ENCODE measurements at regions not wholly inside any gene's neighbourhood (a gene's known extent, or its start where the extent isn't known, plus 50 kb on each side); places are given as distances from the start of the nearest gene placed in this dataset.
"Not testable (repeated sequence)": the region's sequence is repeated elsewhere in the genome, so short reads cannot be mapped to it uniquely, and the experiment has no call there.

- Histone ChIP-seq H3K27me3 (ENCODE audit: control insufficient read depth, insufficient read depth) (no peaks in the 10 kb centered on the region), H3K9me3 (ENCODE audit: control insufficient read depth, low read length) (no peaks in the 10 kb centered on the region), H3K27ac (ENCODE audit: low read length) (no peak overlapping the region), H3K4me3 (ENCODE audit: low read length) (no peak overlapping the region), H3K4me1 (ENCODE audit: control insufficient read depth, insufficient read depth, low read length) (no peaks in the 10 kb centered on the region)
- WGBS = 93% methylated on average over 2 of the region's 2 CpGs
- no peak for ATAC-seq
- intact Hi-C loops (cut with DNase I) = no loop called here
- DNase-seq = no peak
Measured at GRCh38 chr13:79621902-79622301, 140.9 kb downstream of the NDFIP2 start.

GRCh38 chr13:79621449-79621848 is 140.5 kb downstream of the NDFIP2 start:
- H3K27me3 ChIP-seq (ENCODE audit: control insufficient read depth, insufficient read depth) = no peaks in the 10 kb centered on the region
- no peaks in the 10 kb centered on the region for H3K4me1 ChIP-seq (ENCODE audit: control insufficient read depth, insufficient read depth, low read length)
- 90% methylated on average over 1 of the region's 1 CpG for WGBS
- DNase-seq (no peak), ATAC-seq (no peak)
- H3K27ac ChIP-seq (ENCODE audit: low read length) = no peak overlapping the region
- intact Hi-C loops (cut with DNase I) = no loop called here
- no peak overlapping the region for H3K4me3 ChIP-seq (ENCODE audit: low read length)
- no peaks in the 10 kb centered on the region for H3K9me3 ChIP-seq (ENCODE audit: control insufficient read depth, low read length)

GRCh38 chr13:79614250-79614918 is 133.4 kb downstream of the NDFIP2 start:
- no peak for DNase-seq
- no peak overlapping the region for H3K27ac ChIP-seq (ENCODE audit: low read length)
- no peak overlapping the region for H3K4me3 ChIP-seq (ENCODE audit: low read length)
- intact Hi-C loops (cut with DNase I) = no loop called here
- ATAC-seq = no peak
- no peaks in the 10 kb centered on the region for H3K27me3 ChIP-seq (ENCODE audit: control insufficient read depth, insufficient read depth)
- no peaks in the 10 kb centered on the region for H3K9me3 ChIP-seq (ENCODE audit: control insufficient read depth, low read length)
- no peaks in the 10 kb centered on the region for H3K4me1 ChIP-seq (ENCODE audit: control insufficient read depth, insufficient read depth, low read length)

- Histone ChIP-seq H3K9me3 (ENCODE audit: control insufficient read depth, low read length) (no peaks in the 10 kb centered on the region), H3K27me3 (ENCODE audit: control insufficient read depth, insufficient read depth) (no peaks in the 10 kb centered on the region), H3K4me3 (ENCODE audit: low read length) (no peak overlapping the region), H3K4me1 (ENCODE audit: control insufficient read depth, insufficient read depth, low read length) (no peaks in the 10 kb centered on the region), H3K27ac (ENCODE audit: low read length) (no peak overlapping the region)
- DNase-seq = no peak
- no peak for ATAC-seq
- intact Hi-C loops (cut with DNase I) = no loop called here
- 87% methylated on average over 2 of the region's 2 CpGs for WGBS
Measured at GRCh38 chr13:79612604-79613003, 131.6 kb downstream of the NDFIP2 start.

- H3K4me1 ChIP-seq (ENCODE audit: control insufficient read depth, insufficient read depth, low read length); H3K27me3 ChIP-seq (ENCODE audit: control insufficient read depth, insufficient read depth); intact Hi-C loops (cut with DNase I); ATAC-seq; H3K27ac ChIP-seq (ENCODE audit: low read length); H3K9me3 ChIP-seq (ENCODE audit: control insufficient read depth, low read length); DNase-seq; H3K4me3 ChIP-seq (ENCODE audit: low read length): not testable (repeated sequence)
Measured at GRCh38 chr13:79607895-79608294, 126.9 kb downstream of the NDFIP2 start.
